K562 (cell line): ENCODE measurements at regions not wholly inside any gene's neighbourhood (a gene's known extent, or its start where the extent isn't known, plus 50 kb on each side); places are given as distances from the start of the nearest gene placed in this dataset.
A peak's percentile ranks its signal among the peaks of the same experiment; 100 is the strongest.

ENCODE experiments used
- ATAC-seq: fragments of 200-7000 bp; cut with Tn5 transposase; 3 replicates; pipeline ENCODE4 v1.9.1; 2020; ENCODE audit warnings: moderate library complexity
- BruUV-seq: library from RNA; stranded (reverse); fragments of 400-500 nt; replicated peaks from 2 replicates; lab custom pipeline; 2021; lab: Mats Ljungman, UMichigan
- CTCF ChIA-PET: fragments of 300-600 bp; formaldehyde crosslinking; extraction: SDS; loops from one replicate; lab custom pipeline; 2021; ENCODE audit warnings: low intra/inter-chr PET ratio; lab: Yijun Ruan, JAX
- POLR2A ChIA-PET: fragments of 300-600, 350-650 bp; sonication (Branson Sonifier 250); formaldehyde crosslinking; extraction: SDS; loops from one replicate; lab custom pipeline; 2021; ENCODE audit warnings: antibody characterized with exemption, inconsistent platforms; lab: Yijun Ruan, JAX
- DNase-seq, 4 experiments: peaks; one replicate each; pipeline versions ENCODE4 v3.0.0 to v3.0.0-alpha.2; 2011 to 2018; ENCODE audit warnings: low spot score in 3 of 4, mixed read lengths in 3 of 4; ENCODE audit errors: extremely low read depth in 1 of 4
- FAIRE-seq: peaks from 2 replicates; lab custom pipeline; 2011; peaks lifted over from hg19 to GRCh38; lab: Jason Lieb, UNC
- H2AFZ ChIP-seq: 2 replicates; pipeline ENCODE4 v1.6.0; 2011; ENCODE audit warnings: low read depth, low read length, control low read depth, inconsistent platforms
- H3K27ac ChIP-seq: fragments of 200-600 bp; 3 replicates; pipeline ENCODE4 v1.8.0; 2011; ENCODE audit warnings: low read depth, mild to moderate bottlenecking, control low read depth, inconsistent platforms, low read length, moderate library complexity, mixed read lengths; ENCODE audit errors: extremely low read depth
- H3K27me3 ChIP-seq, 2 experiments: fragments of 300-600 bp in 1 of 2; 2 replicates in 1 of 2; 3 replicates in 1 of 2; pipeline versions ENCODE4 v1.6.0 to v1.8.0; 2011; ENCODE audit warnings: inconsistent platforms in 2 of 2, low read length in 2 of 2, mild to moderate bottlenecking in 1 of 2, mixed read lengths in 1 of 2, moderate library complexity in 1 of 2; ENCODE audit not compliant: control insufficient read depth in 2 of 2, insufficient read depth in 2 of 2
- H3K36me3 ChIP-seq: fragments of 300-600 bp; 3 replicates; pipeline ENCODE4 v1.8.0; 2011; ENCODE audit warnings: mild to moderate bottlenecking, low read length, inconsistent platforms; ENCODE audit not compliant: control insufficient read depth, insufficient read depth
- H3K4me1 ChIP-seq, 2 experiments: fragments of 200-600 bp in 1 of 2; replicated peaks in 1 of 2; 2 replicates in 1 of 2; 3 replicates in 1 of 2; pipeline versions ENCODE4 v1.5.1 to v1.8.0; 2011; ENCODE audit warnings: inconsistent platforms in 2 of 2, low read length in 2 of 2, mild to moderate bottlenecking in 1 of 2, mixed read lengths in 1 of 2, moderate library complexity in 1 of 2; ENCODE audit not compliant: control insufficient read depth in 2 of 2, insufficient read depth in 2 of 2
- H3K4me2 ChIP-seq: 2 replicates; pipeline ENCODE4 v1.6.1; 2011; ENCODE audit warnings: low read length, control low read depth, inconsistent platforms, mixed read lengths; ENCODE audit not compliant: insufficient read depth
- H3K4me3 ChIP-seq: fragments of 200-600 bp; sonication (generic), shearing (Covaris generic); 2 replicates; pipeline ENCODE4 v1.5.1; 2016; ENCODE audit warnings: control low read depth, inconsistent platforms
- H3K79me2 ChIP-seq: fragments of 200-600 bp; 3 replicates; pipeline ENCODE4 v1.8.0; 2011; ENCODE audit warnings: low read length, inconsistent platforms; ENCODE audit not compliant: control insufficient read depth, insufficient read depth
- H3K9ac ChIP-seq, 2 experiments: 2 replicates each; pipeline versions ENCODE4 v1.6.0 to v1.6.1; 2011; ENCODE audit warnings: low read depth in 2 of 2, low read length in 2 of 2, control low read depth in 1 of 2, inconsistent platforms in 1 of 2, mild to moderate bottlenecking in 1 of 2, mixed read lengths in 1 of 2; ENCODE audit not compliant: insufficient read depth in 1 of 2
- H3K9me1 ChIP-seq: one replicate; pipeline ENCODE4 v1.6.0; 2011; ENCODE audit warnings: inconsistent platforms, mild to moderate bottlenecking, low read length, moderate library complexity; ENCODE audit not compliant: control insufficient read depth, insufficient read depth
- H3K9me3 ChIP-seq: replicated peaks from 2 replicates; pipeline ENCODE4 v1.5.1; 2011; ENCODE audit warnings: low read depth, low read length, inconsistent platforms; ENCODE audit not compliant: control insufficient read depth, insufficient read depth
- H4K20me1 ChIP-seq: replicated peaks from 2 replicates; pipeline ENCODE4 v1.6.1; 2011; ENCODE audit warnings: low read length, inconsistent platforms, mixed read lengths; ENCODE audit not compliant: control insufficient read depth, insufficient read depth
- HNRNPH1 ChIP-seq: fragments of 200-400 bp; formaldehyde crosslinking; optimal IDR thresholded peaks from 2 replicates; pipeline ENCODE3; 2017; ENCODE audit warnings: low read depth, mild to moderate bottlenecking, low read length, moderate library complexity
- PHB ChIP-seq: fragments of 250-450 bp; sonication (Bioruptor Pico); IDR thresholded peaks from 2 replicates; pipeline ENCODE4 v1.5.0; 2021
- USF2 ChIP-seq: sonication (generic); formaldehyde crosslinking; IDR thresholded peaks from 2 replicates; pipeline ENCODE4 v1.5.0; 2020; ENCODE audit warnings: missing genetic modification reagents
- ZBTB40 ChIP-seq, 2 experiments: fragments of 450-650 bp in 1 of 2; sonication (generic) in 1 of 2; formaldehyde crosslinking in 1 of 2; IDR thresholded peaks; 2 replicates each; pipeline versions ENCODE4 v1.7.1 to v1.9.0; 2016 to 2022; ENCODE audit warnings: inconsistent platforms in 1 of 2, mild to moderate bottlenecking in 1 of 2, missing genetic modification reagents in 1 of 2
- ZNF23 ChIP-seq: fragments of 250-450 bp; sonication (Bioruptor Pico); IDR thresholded peaks from 2 replicates; pipeline ENCODE4 v1.4.0; 2020; ENCODE audit warnings: mild to moderate bottlenecking
- ZNF584 ChIP-seq: fragments of 200-800 bp; sonication (Bioruptor generic); IDR thresholded peaks from 2 replicates; pipeline ENCODE4 v1.6.1; 2016; ENCODE audit warnings: low read depth, mild to moderate bottlenecking, missing genetic modification characterization, missing compliant biosample characterization
- WGBS: fragments of 100-300 bp; shearing (Covaris generic); methylation state at CpG from one replicate; pipeline ENCODE4 v1.1.6; 2016; ENCODE audit warnings: low coverage, mixed read lengths; ENCODE audit not compliant: insufficient coverage; ENCODE audit errors: missing lambda C conversion rate; 5-methylcytosine and 5-hydroxymethylcytosine counted together
- in situ Hi-C: fragments of 300-500 bp; cut with MboI; formaldehyde crosslinking; loops from 4 replicates; pipeline ENCODE4 v1.15.0; 2018; ENCODE audit warnings: inconsistent platforms, mixed read lengths
- intact Hi-C: fragments of 100-400 bp; cut with micrococcal nuclease; formaldehyde crosslinking; loops from 2 replicates; pipeline ENCODE4 v1.14.2; 2022

- in situ Hi-C loops (no loop called here), intact Hi-C loops (no loop called here)
- POLR2A ChIA-PET = no interaction called here
- 6% methylated on average over 3 of the region's 3 CpGs for WGBS
- Histone ChIP-seq H3K9me3 (no peaks in the 10 kb centered on the region; the same call in 1 of the 2 replicates), H3K4me3 (no peak overlapping the region), H2AFZ (no peak overlapping the region), H3K27ac (no peak overlapping the region), H3K4me1 (peaks cover 0 to 3% of the 10 kb centered on the region in 2 experiments; a peak in 2 of 5 replicates), H3K4me2 (no peak overlapping the region), H4K20me1 (no peaks in the 10 kb centered on the region), H3K36me3 (no peaks in the 10 kb centered on the region), H3K9ac (no peak overlapping the region), H3K9me1 (no peaks in the 10 kb centered on the region), H3K79me2 (no peaks in the 10 kb centered on the region), H3K27me3 (no peaks in the 10 kb centered on the region)
- CTCF ChIA-PET = no interaction called here
- FAIRE-seq (no peak), DNase-seq (no peak), ATAC-seq (no peak)
- BruUV-seq = no TSS peak
- TF ChIP-seq ZNF23 = no peak
- TF ChIP-seq USF2 (CRISPR knock-in tag) = no peak
- TF ChIP-seq ZNF584 (CRISPR knock-in tag) = no peak
- no peak for TF ChIP-seq HNRNPH1
- TF ChIP-seq PHB (CRISPR knock-in tag) = no peak
Observed at GRCh38 chr6:160858886-160859285, 132.7 kb upstream of the MAP3K4 start.

- 0 out of 4 replicates have a peak overlapping the region, but pooled peaks of 1 of the 2 experiments have one; percentile 3 for H3K9ac ChIP-seq
- FAIRE-seq (no peak), ATAC-seq (peak; percentile 86), DNase-seq (peak in 1 of 4 experiments; percentile 41)
- H3K27me3 ChIP-seq = no peaks in the 10 kb centered on the region
- no peak overlapping the region for H3K4me3 ChIP-seq
- peak overlapping the region; percentile 75 for H2AFZ ChIP-seq
- in situ Hi-C loops (no loop called here), intact Hi-C loops (no loop called here)
- H3K36me3 ChIP-seq = no peaks in the 10 kb centered on the region
- H3K79me2 ChIP-seq = no peaks in the 10 kb centered on the region
- BruUV-seq = no TSS peak
- H3K4me2 ChIP-seq = no peak overlapping the region
- no peaks in the 10 kb centered on the region; the same call in 1 of the 2 replicates for H3K9me3 ChIP-seq
- ChIA-PET CTCF (no interaction called here), POLR2A (no interaction called here)
- no peaks in the 10 kb centered on the region for H4K20me1 ChIP-seq
- 16% methylated on average over 9 of the region's 9 CpGs for WGBS
- no peak overlapping the region for H3K27ac ChIP-seq
- H3K4me1 ChIP-seq = peaks cover 0 to 6% of the 10 kb centered on the region in 2 experiments; a peak in 2 of 5 replicates
- no peaks in the 10 kb centered on the region for H3K9me1 ChIP-seq
- no peak for TF ChIP-seq ZBTB40 (IDR thresholded peaks at IDR 0.05)
- no peak for TF ChIP-seq ZBTB40 (CRISPR knock-in tag; IDR thresholded peaks at IDR 0.05)
Observed at GRCh38 chr6:160859822-160860221, 131.7 kb upstream of the MAP3K4 start.
